ENCODE measurements at regions not wholly inside any gene's neighbourhood (a gene's known extent, or its start where the extent isn't known, plus 50 kb on each side); places are given as distances from the start of the nearest gene placed in this dataset.

DNA sequence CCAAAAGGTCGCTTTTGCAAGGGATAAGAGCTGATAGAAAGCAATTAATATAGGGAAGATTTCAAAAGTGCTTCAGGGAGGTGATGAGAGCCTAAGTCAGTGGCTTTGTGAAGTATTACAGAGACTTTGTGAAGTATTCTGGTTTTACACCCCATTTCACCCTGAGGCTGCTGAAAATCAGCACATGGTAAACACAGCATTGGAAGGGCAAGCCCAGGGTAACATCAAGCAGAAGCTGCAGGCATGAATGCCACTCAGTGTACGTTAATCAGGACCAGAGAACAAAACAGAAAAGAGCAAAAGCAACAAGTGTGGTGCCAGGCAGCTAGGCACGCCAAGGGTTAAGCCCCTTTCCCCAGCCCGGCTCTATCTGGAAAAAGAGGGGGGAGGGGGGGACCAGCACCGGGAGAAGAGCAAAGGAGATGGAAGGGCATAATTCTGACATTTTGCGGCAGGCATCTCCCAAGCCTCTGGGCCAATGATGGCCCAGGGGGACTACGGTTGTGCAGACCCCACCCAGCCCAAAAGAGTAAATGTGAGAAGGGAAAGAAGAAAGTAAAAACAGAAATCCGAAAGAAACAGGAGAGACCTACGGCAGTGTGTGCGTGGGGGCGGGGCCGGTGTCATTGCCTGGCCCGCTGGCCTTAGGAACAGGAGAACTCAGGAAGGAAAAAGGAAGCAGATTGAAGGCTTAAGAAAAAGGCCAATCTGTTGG, 58.9 kb downstream of the DHRS2 start:
- Histone ChIP-seq H3K36me3 (no peaks in the 10 kb centered on the region), H3K4me1 (no peaks in the 10 kb centered on the region), H3K9me3 (no peaks in the 10 kb centered on the region), H3K4me3 (no peak overlapping the region), H3K9ac (ENCODE audit: low read depth in 2 of 2, low read length in 2 of 2) (no peak overlapping the region), H3K27me3 (no peaks in the 10 kb centered on the region), H3K27ac (no peak overlapping the region)
- DNase-seq, result no peak
- intact Hi-C loops (cut with DNase I), result no loop called here
- TF ChIP-seq, protein P1, sequence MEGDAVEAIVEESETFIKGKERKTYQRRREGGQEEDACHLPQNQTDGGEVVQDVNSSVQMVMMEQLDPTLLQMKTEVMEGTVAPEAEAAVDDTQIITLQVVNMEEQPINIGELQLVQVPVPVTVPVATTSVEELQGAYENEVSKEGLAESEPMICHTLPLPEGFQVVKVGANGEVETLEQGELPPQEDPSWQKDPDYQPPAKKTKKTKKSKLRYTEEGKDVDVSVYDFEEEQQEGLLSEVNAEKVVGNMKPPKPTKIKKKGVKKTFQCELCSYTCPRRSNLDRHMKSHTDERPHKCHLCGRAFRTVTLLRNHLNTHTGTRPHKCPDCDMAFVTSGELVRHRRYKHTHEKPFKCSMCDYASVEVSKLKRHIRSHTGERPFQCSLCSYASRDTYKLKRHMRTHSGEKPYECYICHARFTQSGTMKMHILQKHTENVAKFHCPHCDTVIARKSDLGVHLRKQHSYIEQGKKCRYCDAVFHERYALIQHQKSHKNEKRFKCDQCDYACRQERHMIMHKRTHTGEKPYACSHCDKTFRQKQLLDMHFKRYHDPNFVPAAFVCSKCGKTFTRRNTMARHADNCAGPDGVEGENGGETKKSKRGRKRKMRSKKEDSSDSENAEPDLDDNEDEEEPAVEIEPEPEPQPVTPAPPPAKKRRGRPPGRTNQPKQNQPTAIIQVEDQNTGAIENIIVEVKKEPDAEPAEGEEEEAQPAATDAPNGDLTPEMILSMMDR (IDR thresholded peaks at IDR 0.05), result no peak

- Histone ChIP-seq H3K9ac (ENCODE audit: low read depth in 2 of 2, low read length in 2 of 2) (no peak overlapping the region), H3K36me3 (no peaks in the 10 kb centered on the region), H3K4me1 (no peaks in the 10 kb centered on the region), H3K9me3 (no peaks in the 10 kb centered on the region), H3K27ac (no peak overlapping the region), H3K27me3 (no peaks in the 10 kb centered on the region), H3K4me3 (no peak overlapping the region)
- no peak for DNase-seq
- TF ChIP-seq, protein P1 (IDR thresholded peaks at IDR 0.05), result no peak
- intact Hi-C loops (cut with DNase I), result no loop called here
Measured at GRCh38 chr14:23695664-23695999, 59.5 kb downstream of the DHRS2 start.

- Histone ChIP-seq H3K36me3 (no peaks in the 10 kb centered on the region), H3K9ac (ENCODE audit: low read depth in 2 of 2, low read length in 2 of 2) (no peak overlapping the region), H3K27me3 (no peaks in the 10 kb centered on the region), H3K9me3 (no peaks in the 10 kb centered on the region), H3K4me1 (no peaks in the 10 kb centered on the region), H3K4me3 (no peak overlapping the region), H3K27ac (no peak overlapping the region)
- TF ChIP-seq, protein P1 (IDR thresholded peaks at IDR 0.05), result no peak
- DNase-seq, result no peak
- intact Hi-C loops (cut with DNase I), result no loop called here
Measured at GRCh38 chr14:23696701-23697239, 60.6 kb downstream of the DHRS2 start.

DNA sequence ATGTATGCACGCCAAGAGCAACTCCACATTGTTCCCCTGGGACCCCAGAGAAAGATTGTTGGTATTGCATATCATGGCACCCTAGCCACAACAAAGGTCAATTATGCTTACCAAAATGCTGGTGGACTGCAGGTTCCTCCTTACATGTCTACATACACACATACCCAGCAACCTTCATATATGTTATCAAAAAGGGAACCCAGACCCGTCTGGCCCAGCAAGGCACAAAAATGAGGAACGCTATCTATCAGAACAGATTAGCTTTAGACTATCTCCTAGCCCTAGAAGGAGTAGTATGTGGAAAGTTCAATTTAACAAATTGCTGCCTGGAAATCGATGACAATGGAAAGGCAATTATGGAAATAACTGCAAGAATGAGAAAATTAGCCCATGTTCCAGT, 61.5 kb downstream of the DHRS2 start:
- H3K4me3 ChIP-seq, result no peak overlapping the region
- no peak overlapping the region for H3K9ac ChIP-seq (ENCODE audit: low read depth in 2 of 2, low read length in 2 of 2)
- no peak overlapping the region for H3K27ac ChIP-seq
- no peak for DNase-seq
- no peaks in the 10 kb centered on the region for H3K9me3 ChIP-seq
- intact Hi-C loops (cut with DNase I), result no loop called here
- H3K27me3 ChIP-seq, result no peaks in the 10 kb centered on the region
- no peaks in the 10 kb centered on the region for H3K36me3 ChIP-seq
- no peaks in the 10 kb centered on the region for H3K4me1 ChIP-seq
- TF ChIP-seq, protein P1 (IDR thresholded peaks at IDR 0.05), result no peak

DNA sequence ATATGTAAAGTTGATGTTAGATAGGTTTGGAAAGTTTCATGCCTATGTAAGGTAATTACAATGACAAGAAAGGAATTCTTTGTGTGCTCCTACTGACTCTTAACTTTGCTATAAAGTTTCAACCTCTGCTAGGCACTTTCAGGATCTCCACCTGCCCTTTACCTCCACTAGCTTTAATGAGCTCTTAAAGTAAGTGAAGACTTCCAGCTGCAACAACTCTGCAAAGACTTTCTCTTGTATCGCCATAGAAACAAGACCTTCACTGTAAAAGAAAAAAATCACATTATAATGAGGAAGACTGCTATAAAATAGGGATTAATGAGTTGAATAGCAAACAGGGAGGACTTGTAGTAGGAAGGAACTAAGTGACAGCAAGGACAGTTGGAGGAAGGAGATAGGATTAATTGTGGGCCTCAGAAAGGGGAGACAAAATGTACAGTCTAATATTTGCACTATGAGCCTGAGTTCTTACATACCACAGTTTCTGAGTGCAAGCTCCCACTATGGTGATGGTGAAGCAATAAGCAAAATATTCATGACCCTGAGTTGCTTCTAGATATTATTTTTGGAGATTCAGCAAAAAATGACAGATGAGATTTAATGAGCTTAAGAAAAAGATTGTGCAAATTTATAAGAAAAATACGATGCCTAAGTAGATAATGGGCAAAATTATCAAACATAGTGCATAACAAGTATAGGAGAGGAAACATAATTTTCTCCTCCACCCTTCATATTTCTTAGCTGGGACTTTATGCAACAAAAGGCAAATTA, 66.7 kb downstream of the DHRS2 start:
- Histone ChIP-seq H3K27me3 (no peaks in the 10 kb centered on the region), H3K27ac (no peak overlapping the region), H3K4me3 (no peak overlapping the region), H3K4me1 (no peaks in the 10 kb centered on the region), H3K9ac (ENCODE audit: low read depth in 2 of 2, low read length in 2 of 2) (no peak overlapping the region), H3K36me3 (no peaks in the 10 kb centered on the region), H3K9me3 (no peaks in the 10 kb centered on the region)
- DNase-seq, result no peak
- intact Hi-C loops (cut with DNase I), result no loop called here
- TF ChIP-seq, protein P1 (IDR thresholded peaks at IDR 0.05), result no peak

Data from colonic mucosa (tissue), 4 donors.